Hematopoietic multipotent progenitor cell treated with erythropoietin and hydrocortisone succinate and interleukin-3 and kit ligand, for 6 days (in vitro differentiated cells): ENCODE measurements at regions not wholly inside any gene's neighbourhood (a gene's known extent, or its start where the extent isn't known, plus 50 kb on each side); places are given as distances from the start of the nearest gene placed in this dataset.
"Not testable (repeated sequence)": the region's sequence is repeated elsewhere in the genome, so short reads cannot be mapped to it uniquely, and the experiment has no call there.

Experiments used
- DNase-seq: peaks from one replicate; pipeline ENCODE4 v3.0.0-alpha.2; 2015

GRCh38 chr14:65153101-65153500 is 50.8 kb upstream of the MAX start:
- DNase-seq = no peak

- no peak for DNase-seq
These were observed 54.5 kb upstream of the MAX start for GRCh38 chr14:65156568-65157366.

DNA sequence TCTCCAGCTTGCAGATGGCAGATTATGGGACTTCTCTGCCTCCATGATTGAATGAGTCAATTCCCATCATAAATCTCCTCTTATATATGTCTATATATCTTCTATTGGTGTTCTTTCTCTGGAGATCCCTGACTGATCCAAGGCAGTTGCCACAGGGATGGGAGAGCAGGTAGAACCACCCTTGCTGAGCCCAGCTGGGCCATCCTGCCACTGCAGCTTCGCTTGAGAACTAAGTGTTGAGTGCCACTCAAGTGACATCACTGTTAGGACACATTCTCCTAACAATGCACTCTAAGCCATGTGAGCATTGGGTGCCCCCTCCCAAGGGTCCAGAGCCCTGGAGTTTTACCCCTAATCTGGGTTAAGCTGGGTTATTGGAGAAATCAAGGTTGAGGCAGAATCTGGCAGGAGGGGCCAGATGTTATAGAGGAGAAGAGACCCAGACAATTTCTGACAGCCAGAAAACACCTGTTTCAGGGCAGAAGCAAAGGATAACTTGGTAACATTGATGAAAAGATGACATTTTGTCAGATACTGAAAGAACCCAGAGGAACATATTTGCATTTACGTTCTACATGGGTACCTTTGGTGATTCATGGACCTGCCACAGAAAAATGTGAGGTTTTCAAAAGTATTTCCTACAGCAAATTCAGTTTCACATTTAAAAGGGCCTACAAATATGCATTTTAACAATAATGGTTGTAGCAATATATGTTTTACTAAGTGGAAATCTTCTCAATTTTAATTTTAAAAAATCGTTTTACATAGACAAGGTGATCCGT is 57.2 kb upstream of the MAX start:
- no peak for DNase-seq

GRCh38 chr14:65160091-65160490 is 57.8 kb upstream of the MAX start:
- no peak for DNase-seq

- no peak for DNase-seq
These were observed 59.7 kb upstream of the MAX start for GRCh38 chr14:65162031-65162430.

DNA sequence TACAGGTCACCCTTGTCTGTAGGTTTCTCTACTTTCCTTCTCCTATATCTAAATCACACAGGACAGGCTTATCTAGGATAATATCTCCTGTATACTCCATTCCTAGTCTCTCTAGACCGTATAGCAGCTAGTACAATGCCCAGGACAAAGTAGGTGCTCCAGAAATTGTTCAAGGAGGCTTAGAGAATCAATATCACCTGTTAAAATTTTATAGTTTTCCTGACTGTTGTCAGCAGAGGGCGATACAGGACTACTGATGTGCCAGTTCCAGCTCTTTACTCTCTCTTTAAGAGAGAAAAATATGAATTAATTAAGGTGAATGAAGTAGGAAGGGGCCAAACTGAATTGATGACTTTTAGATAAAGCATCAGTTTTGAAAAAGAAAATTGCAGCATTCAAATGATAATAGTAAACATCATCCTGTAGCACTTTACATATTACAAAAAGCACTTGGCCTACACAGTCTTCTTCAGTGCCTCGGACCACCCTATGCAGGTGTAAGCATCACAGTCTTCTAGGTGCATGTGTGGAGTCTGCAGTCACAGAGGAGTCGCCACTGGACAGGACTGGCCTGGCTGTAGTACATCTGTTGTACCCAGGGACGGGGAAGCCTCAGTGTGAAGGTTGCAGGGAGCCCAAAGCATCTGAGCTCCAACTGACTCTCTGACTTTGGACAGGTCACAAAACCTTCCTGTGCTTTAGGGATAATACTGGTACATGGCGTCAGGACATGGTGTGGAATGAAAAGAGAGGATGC is 61.9 kb upstream of the MAX start:
- peak; percentile 81 for DNase-seq

GRCh38 chr14:65164825-65165135 is 62.5 kb upstream of the MAX start:
- no peak for DNase-seq

GRCh38 chr14:65167072-65167645 is 64.8 kb upstream of the MAX start:
- peak; percentile 76 for DNase-seq

- peak; percentile 40 for DNase-seq
These were observed 66.5 kb upstream of the MAX start for GRCh38 chr14:65168840-65169239.

GRCh38 chr14:65169351-65169750 is 67.0 kb upstream of the MAX start:
- DNase-seq = no peak

- DNase-seq = no peak
These were observed 68.0 kb upstream of the MAX start for GRCh38 chr14:65170318-65170717.

DNA sequence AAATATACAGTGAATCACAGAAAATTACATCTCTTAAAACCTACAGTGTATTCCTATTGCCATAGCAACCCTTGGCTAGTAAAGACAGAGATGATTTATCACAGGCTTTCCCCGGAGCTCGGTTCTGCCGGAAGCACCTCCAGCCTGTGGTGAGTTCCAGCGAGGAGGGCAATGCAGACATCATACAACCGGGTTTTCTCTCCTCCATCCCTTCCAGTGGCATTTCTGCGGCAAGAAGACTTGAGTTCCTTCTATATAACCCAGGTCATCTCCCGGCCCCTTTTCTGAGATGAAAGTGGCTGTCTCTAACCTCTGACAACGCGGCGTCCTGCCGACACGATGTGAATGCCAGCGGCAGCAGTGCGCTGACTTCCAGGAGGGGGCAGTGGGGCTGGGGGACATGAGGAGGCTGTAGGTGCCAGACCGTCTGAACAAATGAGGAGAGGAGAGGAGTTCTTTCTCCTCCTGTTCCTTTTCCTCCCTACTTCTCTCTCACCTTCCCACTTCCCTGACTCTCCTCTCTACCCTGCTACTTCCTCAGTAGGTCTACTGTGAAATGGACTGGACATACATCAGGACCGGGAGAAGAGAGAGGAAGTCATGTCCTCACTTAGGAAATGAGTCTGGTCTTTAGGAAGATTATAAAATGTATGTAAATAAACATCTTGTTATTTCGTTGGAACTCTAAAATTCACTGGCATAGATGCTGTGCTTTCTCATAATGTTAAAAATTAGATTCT is 68.6 kb upstream of the MAX start:
- peak; percentile 61 for DNase-seq

DNA sequence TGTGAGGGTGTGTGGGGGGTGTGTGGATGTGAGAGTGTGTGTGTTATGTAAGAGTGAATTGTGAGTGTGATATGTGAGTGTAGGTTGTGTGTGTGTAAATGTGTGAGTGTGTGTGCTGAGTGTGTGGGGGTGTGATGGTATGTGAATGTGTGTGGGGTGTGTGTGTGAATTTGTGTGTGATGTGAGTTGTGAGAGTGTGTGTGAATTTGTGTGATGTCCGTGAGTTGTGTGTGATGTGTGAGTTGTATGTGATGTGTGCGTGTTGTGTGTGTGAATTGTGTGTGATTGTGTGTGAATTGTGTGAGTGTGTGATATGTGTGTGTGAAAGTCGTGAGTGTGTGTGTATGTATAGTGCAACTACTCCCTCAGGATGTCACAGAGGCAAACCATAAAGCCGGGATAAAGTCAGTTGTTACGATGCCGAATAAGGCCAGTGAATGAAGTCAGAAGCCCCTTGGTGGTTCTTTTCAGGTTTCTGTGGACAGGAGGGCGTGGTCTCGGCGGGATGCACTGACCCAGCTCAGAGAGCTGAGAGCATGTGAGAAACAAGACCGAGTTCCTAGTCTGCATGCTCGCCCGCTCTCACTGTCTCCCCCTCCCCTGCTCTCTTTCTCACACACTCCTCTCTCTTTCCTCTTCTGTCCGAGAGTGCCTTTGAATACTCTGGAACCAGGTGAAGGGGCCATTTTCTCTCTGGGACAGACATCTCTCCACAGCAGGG is 71.8 kb upstream of the MAX start:
- DNase-seq = no peak

DNA sequence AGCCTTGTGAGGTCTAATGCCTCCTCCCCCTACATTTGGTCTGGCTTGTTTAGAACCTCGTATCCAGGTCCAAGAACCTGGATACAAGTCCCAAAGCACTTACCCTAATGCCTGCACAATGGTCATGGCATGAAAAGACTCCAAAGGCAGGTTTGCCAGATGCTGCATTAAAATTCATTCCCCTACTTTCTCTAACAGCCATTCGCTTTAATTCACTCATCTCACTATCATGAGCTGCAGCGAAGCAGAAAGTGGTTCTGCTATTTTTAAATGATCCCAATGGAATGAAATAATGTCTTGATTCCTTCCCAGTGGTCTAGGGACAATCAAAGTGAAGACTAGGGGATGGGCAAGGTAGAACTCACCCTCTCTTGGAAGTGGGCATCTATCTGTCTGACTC is 72.5 kb upstream of the MAX start:
- no peak for DNase-seq

- DNase-seq = no peak
These were observed 75.2 kb upstream of the MAX start for GRCh38 chr14:65177551-65177950.

- DNase-seq = not testable (repeated sequence)
These were observed 76.9 kb upstream of the MAX start for GRCh38 chr14:65179231-65179630.

- no peak for DNase-seq
These were observed 77.8 kb upstream of the MAX start for GRCh38 chr14:65179918-65180724.

- DNase-seq = no peak
These were observed 78.4 kb upstream of the MAX start for GRCh38 chr14:65180725-65181025.

- DNase-seq = no peak
These were observed 81.9 kb upstream of the MAX start for GRCh38 chr14:65184032-65184764.

- no peak for DNase-seq
These were observed 83.5 kb upstream of the MAX start for GRCh38 chr14:65185829-65186228.

GRCh38 chr14:65186951-65187350 is 84.6 kb upstream of the MAX start:
- no peak for DNase-seq
